Keratinocyte (primary cell): ENCODE measurements at regions not wholly inside any gene's neighbourhood (a gene's known extent, or its start where the extent isn't known, plus 50 kb on each side); places are given as distances from the start of the nearest gene placed in this dataset.

Experiments
- DNase-seq: peaks from one replicate; pipeline ENCODE4 v3.0.0-alpha.2; 2011; ENCODE audit warnings: low read depth, missing footprints, low spot score
- FAIRE-seq: peaks from 2 replicates; lab custom pipeline; 2011; peaks lifted over from hg19 to GRCh38; lab: Jason Lieb, UNC
- H2AFZ ChIP-seq: 2 replicates; pipeline ENCODE4 v1.6.0; 2012; ENCODE audit warnings: low read length, control low read depth, inconsistent platforms; ENCODE audit not compliant: control insufficient read depth
- H3K27ac ChIP-seq: 2 replicates; pipeline ENCODE4 v1.5.1; 2011; ENCODE audit warnings: low read length; ENCODE audit not compliant: control insufficient read depth, insufficient read depth
- H3K27me3 ChIP-seq: 3 replicates; pipeline ENCODE4 v1.6.0; 2011; ENCODE audit warnings: low read length; ENCODE audit not compliant: control insufficient read depth, insufficient read depth; ENCODE audit errors: extremely low read depth
- H3K36me3 ChIP-seq, 2 experiments: 2 replicates in 1 of 2; 3 replicates in 1 of 2; pipeline ENCODE4 v1.5.1; 2011; ENCODE audit warnings: low read length in 2 of 2, mild to moderate bottlenecking in 1 of 2; ENCODE audit not compliant: control insufficient read depth in 2 of 2, insufficient read depth in 2 of 2; ENCODE audit errors: extremely low read depth in 1 of 2
- H3K4me1 ChIP-seq: 3 replicates; pipeline ENCODE4 v1.5.1; 2011; ENCODE audit warnings: low read length; ENCODE audit not compliant: control insufficient read depth, insufficient read depth; ENCODE audit errors: extremely low read depth
- H3K4me2 ChIP-seq: 3 replicates; pipeline ENCODE4 v1.6.0; 2011; ENCODE audit warnings: low read depth, low read length; ENCODE audit not compliant: control insufficient read depth, insufficient read depth; ENCODE audit errors: extremely low read depth
- H3K4me3 ChIP-seq, 3 experiments: fragments of 200-600 bp in 1 of 3; sonication (generic) in 1 of 3; 2 replicates in 2 of 3; 3 replicates in 1 of 3; pipeline ENCODE4 v1.5.1; 2011 to 2016; ENCODE audit warnings: low read length in 3 of 3, mild to moderate bottlenecking in 3 of 3, control low read depth in 2 of 3, inconsistent platforms in 1 of 3, low read depth in 1 of 3, mixed read lengths in 1 of 3, mixed run types in 1 of 3, moderate library complexity in 1 of 3; ENCODE audit not compliant: control insufficient read depth in 2 of 3, insufficient read depth in 2 of 3; ENCODE audit errors: extremely low read depth in 1 of 3
- H3K79me2 ChIP-seq: 2 replicates; pipeline ENCODE4 v1.6.0; 2012; ENCODE audit warnings: low read length; ENCODE audit not compliant: control insufficient read depth, insufficient read depth
- H3K9ac ChIP-seq: 3 replicates; pipeline ENCODE4 v1.6.0; 2011; ENCODE audit warnings: low read length; ENCODE audit not compliant: control insufficient read depth, insufficient read depth; ENCODE audit errors: extremely low read depth
- H3K9me1 ChIP-seq: 3 replicates; pipeline ENCODE4 v1.6.0; 2011; ENCODE audit warnings: low read length; ENCODE audit not compliant: control insufficient read depth, insufficient read depth; ENCODE audit errors: extremely low read depth
- H3K9me3 ChIP-seq: 2 replicates; pipeline ENCODE4 v1.5.1; 2012; ENCODE audit warnings: low read depth, low read length; ENCODE audit not compliant: control insufficient read depth
- H4K20me1 ChIP-seq: 3 replicates; pipeline ENCODE4 v1.6.0; 2011; ENCODE audit warnings: low read length; ENCODE audit not compliant: control insufficient read depth, insufficient read depth; ENCODE audit errors: extremely low read depth
- CTCF ChIP-seq, 3 experiments: IDR thresholded peaks in 1 of 3; conservative IDR thresholded peaks in 1 of 3; optimal IDR thresholded peaks in 1 of 3; 2 replicates in 2 of 3; 3 replicates in 1 of 3; pipeline versions ENCODE3 to v1.5.1; 2011; ENCODE audit warnings: low read length in 3 of 3, mild to moderate bottlenecking in 3 of 3, moderate library complexity in 2 of 3, control low read depth in 1 of 3, inconsistent platforms in 1 of 3; ENCODE audit not compliant: insufficient read depth in 2 of 3; ENCODE audit errors: extremely low read depth in 1 of 3
- EZH2 ChIP-seq: IDR thresholded peaks from one replicate; pipeline ENCODE4 v1.6.1; 2012; ENCODE audit warnings: inconsistent platforms, mild to moderate bottlenecking, low read length, moderate library complexity
- dilution Hi-C: fragments of 300-500 bp; cut with MboI; formaldehyde crosslinking; loops from one replicate; pipeline ENCODE4 v1.7.0; 2020; ENCODE audit warnings: low sequenced_read_pairs; ENCODE audit not compliant: extremely low pct_ligation_motif_present

- Histone ChIP-seq H3K27ac (no peak overlapping the region), H2AFZ (no peak overlapping the region), H4K20me1 (no peaks in the 10 kb centered on the region), H3K4me1 (no peaks in the 10 kb centered on the region), H3K9me3 (no peaks in the 10 kb centered on the region), H3K36me3 (no peaks in the 10 kb centered on the region), H3K9ac (no peak overlapping the region), H3K4me3 (no peak overlapping the region), H3K4me2 (no peak overlapping the region), H3K79me2 (no peaks in the 10 kb centered on the region), H3K27me3 (no peaks in the 10 kb centered on the region), H3K9me1 (no peaks in the 10 kb centered on the region)
- no peak for FAIRE-seq
- dilution Hi-C loops = no loop called here
- TF ChIP-seq CTCF (optimal IDR thresholded peaks at IDR 0.05 in 1 of 3, IDR thresholded peaks at IDR 0.05 in 1 of 3, conservative IDR thresholded peaks at IDR 0.05 in 1 of 3; ENCODE audit: extremely low read depth in 1 of 3, insufficient read depth in 2 of 3, low read length in 3 of 3) (no peak), EZH2 (no peak)
- DNase-seq = no peak
Measured at GRCh38 chr6:4559281-4559875, 216.8 kb upstream of the CDYL start.

GRCh38 chr6:4554645-4555044 lies 221.6 kb upstream of the CDYL start:
- Histone ChIP-seq H3K4me2 (no peak overlapping the region), H3K4me3 (no peak overlapping the region), H3K79me2 (no peaks in the 10 kb centered on the region), H3K9ac (no peak overlapping the region), H3K36me3 (no peaks in the 10 kb centered on the region), H3K9me1 (no peaks in the 10 kb centered on the region), H3K27me3 (no peaks in the 10 kb centered on the region), H3K4me1 (no peaks in the 10 kb centered on the region), H3K27ac (no peak overlapping the region), H4K20me1 (no peaks in the 10 kb centered on the region), H2AFZ (no peak overlapping the region), H3K9me3 (no peaks in the 10 kb centered on the region)
- TF ChIP-seq CTCF (optimal IDR thresholded peaks at IDR 0.05 in 1 of 3, IDR thresholded peaks at IDR 0.05 in 1 of 3, conservative IDR thresholded peaks at IDR 0.05 in 1 of 3; ENCODE audit: extremely low read depth in 1 of 3, insufficient read depth in 2 of 3, low read length in 3 of 3) = no peak
- no peak for TF ChIP-seq EZH2
- dilution Hi-C loops = no loop called here
- FAIRE-seq = no peak
- no peak for DNase-seq
